Stimulated activated memory B cell treated with anti-CD40 and anti-IgM and Interleukin-4, amounts not matched to agents 10 μg/mL and 1 μg/mL and 100 μg/mL, for 72 hours (primary cell): ENCODE measurements at regions not wholly inside any gene's neighbourhood (a gene's known extent, or its start where the extent isn't known, plus 50 kb on each side); places are given as distances from the start of the nearest gene placed in this dataset.
"Not testable (repeated sequence)": the region's sequence is repeated elsewhere in the genome, so short reads cannot be mapped to it uniquely, and the experiment has no call there.

Experiments used
- ATAC-seq: fragments of 150-1000 bp; cut with Tn5 transposase; 2 replicates; pipeline ENCODE4 v1.10.0; 2021
- H3K27ac Mint-ChIP-seq: one replicate; pipeline ENCODE4 v1.8.0; 2022; ENCODE audit warnings: mild to moderate bottlenecking, mixed read lengths
- H3K27me3 Mint-ChIP-seq: one replicate; pipeline ENCODE4 v1.8.0; 2022; ENCODE audit warnings: mixed read lengths
- H3K36me3 Mint-ChIP-seq: one replicate; pipeline ENCODE4 v1.8.0; 2022; ENCODE audit warnings: mixed read lengths
- H3K4me1 Mint-ChIP-seq: one replicate; pipeline ENCODE4 v1.8.0; 2022; ENCODE audit warnings: mixed read lengths
- H3K4me3 Mint-ChIP-seq: one replicate; pipeline ENCODE4 v1.8.0; 2022; ENCODE audit warnings: mild to moderate bottlenecking, moderate library complexity, mixed read lengths
- H3K9me3 Mint-ChIP-seq: one replicate; pipeline ENCODE4 v1.8.0; 2022; ENCODE audit warnings: mixed read lengths

DNA sequence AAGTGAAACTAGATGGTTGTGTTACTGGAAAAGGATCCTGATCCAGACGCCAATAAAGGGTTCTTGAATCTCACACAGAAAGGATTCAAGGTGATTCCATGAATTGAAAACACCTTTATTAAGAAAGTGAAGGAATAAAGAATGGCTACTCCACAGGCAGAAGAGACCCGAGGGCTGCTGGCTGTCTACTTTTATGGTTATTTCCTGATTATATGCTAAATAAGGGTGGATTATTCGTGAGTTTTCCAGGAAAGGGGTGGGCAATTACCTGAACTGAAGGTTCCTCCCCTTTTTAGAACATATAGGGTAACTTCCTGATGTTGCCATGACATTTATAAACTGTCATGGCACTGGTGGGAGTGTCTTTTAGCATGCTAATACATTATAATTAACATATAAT lies 50.9 kb upstream of the WARS2 start:
- H3K4me1 Mint-ChIP-seq = no peaks in the 10 kb centered on the region
- peaks cover 67% of the 10 kb centered on the region for H3K36me3 Mint-ChIP-seq
- H3K27ac Mint-ChIP-seq = no peak overlapping the region
- ATAC-seq = no peak
- H3K4me3 Mint-ChIP-seq = no peak overlapping the region
- H3K27me3 Mint-ChIP-seq = no peaks in the 10 kb centered on the region
- peaks cover 8% of the 10 kb centered on the region for H3K9me3 Mint-ChIP-seq

DNA sequence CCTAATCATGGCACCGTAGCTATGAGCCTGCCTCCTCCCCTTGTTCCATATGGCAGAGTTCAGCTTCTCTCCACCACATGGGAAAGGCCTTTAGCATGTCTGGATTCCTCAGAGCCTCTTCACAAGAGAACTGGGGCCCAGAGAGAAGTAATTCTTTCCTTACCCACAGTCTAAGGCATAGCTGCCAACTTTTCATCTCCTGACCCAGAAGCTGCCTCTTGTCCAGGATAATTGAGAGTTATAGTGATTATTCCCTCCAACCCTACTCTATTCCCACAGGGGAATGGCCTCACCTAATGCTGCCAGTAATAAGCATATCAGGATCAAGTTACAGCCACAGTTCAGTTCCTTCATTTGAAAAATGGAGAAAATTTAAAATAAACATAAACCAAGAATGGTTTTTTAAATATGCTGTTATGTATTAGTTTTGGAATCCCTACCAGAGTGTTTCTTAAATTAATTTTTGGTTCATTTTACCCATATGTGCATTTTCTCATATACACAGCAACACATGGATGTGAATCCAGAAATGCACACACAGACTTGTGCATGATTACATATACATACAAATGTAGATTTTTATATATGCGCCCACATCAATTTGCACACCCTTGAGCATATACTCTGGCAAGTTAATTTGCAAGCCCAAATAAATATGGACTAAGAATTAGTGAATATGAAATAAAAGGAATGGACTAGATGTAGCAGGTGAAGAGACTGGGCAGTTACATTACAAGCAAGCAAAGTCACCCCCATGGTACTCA lies 63.9 kb upstream of the WARS2 start:
- no peak overlapping the region for H3K27ac Mint-ChIP-seq
- H3K36me3 Mint-ChIP-seq = peaks cover 53% of the 10 kb centered on the region
- no peak for ATAC-seq
- peaks cover 5% of the 10 kb centered on the region for H3K9me3 Mint-ChIP-seq
- no peaks in the 10 kb centered on the region for H3K4me1 Mint-ChIP-seq
- H3K27me3 Mint-ChIP-seq = no peaks in the 10 kb centered on the region
- no peak overlapping the region for H3K4me3 Mint-ChIP-seq

DNA sequence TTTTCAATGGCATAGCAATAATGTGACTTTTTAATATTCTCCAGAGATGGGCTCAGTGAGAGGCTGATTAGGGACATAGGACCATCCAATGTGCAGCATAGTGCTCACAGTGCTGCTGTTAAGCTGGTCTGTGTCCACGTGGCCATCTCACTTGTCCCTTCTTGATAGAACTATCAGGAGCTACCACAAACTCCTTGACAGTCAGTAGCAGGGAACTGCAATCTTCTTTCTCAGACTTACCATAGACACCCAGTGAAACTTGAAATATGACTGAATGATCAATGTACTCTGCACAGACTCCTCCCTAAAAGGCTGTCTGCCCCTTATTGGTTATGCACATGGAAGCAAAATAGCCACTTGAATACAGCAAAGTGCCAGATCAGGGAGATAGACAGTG lies 64.5 kb upstream of the WARS2 start:
- peaks cover 53% of the 10 kb centered on the region for H3K36me3 Mint-ChIP-seq
- H3K4me3 Mint-ChIP-seq = no peak overlapping the region
- no peak for ATAC-seq
- peaks cover 5% of the 10 kb centered on the region for H3K9me3 Mint-ChIP-seq
- H3K27ac Mint-ChIP-seq = no peak overlapping the region
- H3K4me1 Mint-ChIP-seq = no peaks in the 10 kb centered on the region
- no peaks in the 10 kb centered on the region for H3K27me3 Mint-ChIP-seq

DNA sequence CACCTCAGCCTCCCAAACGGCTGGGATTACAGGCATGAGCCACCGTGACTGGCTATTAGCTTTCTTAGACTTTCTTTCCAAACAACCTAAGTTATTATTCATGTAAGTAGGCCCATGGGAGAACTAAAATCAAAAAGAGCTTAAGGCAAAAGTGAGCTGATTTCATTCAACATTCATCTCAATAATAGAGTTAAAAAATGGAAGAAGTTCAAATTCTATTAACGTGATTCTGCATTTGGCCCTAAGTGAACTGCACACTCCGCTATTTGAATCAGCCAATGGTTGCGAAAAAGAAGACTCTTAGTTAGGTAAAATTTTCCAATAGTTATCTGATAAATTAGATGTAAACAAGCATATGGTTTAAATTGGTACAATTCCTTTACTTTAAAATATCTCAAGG lies 68.6 kb upstream of the WARS2 start:
- Mint-ChIP-seq H3K36me3 (peaks cover 42% of the 10 kb centered on the region), H3K4me1 (no peaks in the 10 kb centered on the region), H3K27me3 (no peaks in the 10 kb centered on the region), H3K4me3 (no peak overlapping the region), H3K27ac (no peak overlapping the region), H3K9me3 (no peaks in the 10 kb centered on the region)
- no peak for ATAC-seq

DNA sequence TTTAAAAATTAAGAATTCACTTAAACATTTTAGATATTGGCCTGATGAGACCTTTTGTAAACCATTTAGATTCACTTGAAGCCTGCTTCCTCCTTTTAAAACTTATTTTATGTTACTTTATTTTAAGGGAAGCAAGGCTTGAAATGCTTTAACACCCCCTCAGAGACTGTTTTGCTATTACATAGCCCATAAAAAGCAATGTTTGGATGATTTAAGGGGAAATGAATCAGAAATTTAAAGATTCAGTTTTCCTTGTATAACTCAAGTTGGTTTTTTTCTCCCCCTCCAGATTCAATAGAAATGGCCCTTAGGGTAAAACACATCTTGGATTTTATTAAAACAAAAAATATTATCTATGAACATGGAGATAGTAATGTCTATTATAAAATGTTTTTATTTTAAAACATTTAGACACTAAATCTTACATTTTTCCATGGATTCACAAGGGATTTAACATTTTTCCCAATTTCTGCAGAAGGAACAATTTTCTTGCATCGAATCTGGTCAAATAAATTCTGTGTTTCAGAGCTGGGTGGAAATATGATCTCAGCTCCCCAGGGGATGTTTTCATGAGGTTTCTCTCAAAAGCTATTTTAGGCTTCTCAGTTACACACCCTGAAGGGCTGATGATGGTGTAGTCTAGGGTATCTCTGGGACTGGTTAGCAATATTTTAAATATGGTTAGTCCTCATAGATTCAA lies 69.3 kb upstream of the WARS2 start:
- Mint-ChIP-seq H3K27me3 (no peaks in the 10 kb centered on the region), H3K4me3 (no peak overlapping the region), H3K9me3 (no peaks in the 10 kb centered on the region), H3K27ac (no peak overlapping the region), H3K4me1 (no peaks in the 10 kb centered on the region), H3K36me3 (peaks cover 49% of the 10 kb centered on the region)
- ATAC-seq = no peak

DNA sequence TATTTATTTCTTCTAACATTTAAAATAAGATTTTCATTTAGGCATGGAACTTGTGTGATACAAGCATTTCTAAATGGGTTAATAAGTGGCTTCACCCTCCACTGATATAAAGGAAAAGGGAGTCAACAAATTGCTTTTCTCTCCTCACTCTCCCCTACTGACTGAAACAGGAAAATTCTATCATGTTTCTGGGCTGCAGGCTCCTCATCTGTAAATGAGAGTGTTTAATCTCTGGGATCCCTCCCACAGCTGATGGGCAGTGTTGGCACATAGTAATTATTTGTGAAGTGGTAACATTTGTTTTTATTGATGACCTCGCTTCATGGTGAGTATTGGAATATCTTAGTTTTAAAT lies 69.8 kb upstream of the WARS2 start:
- H3K27ac Mint-ChIP-seq = no peak overlapping the region
- H3K36me3 Mint-ChIP-seq = peaks cover 49% of the 10 kb centered on the region
- no peak overlapping the region for H3K4me3 Mint-ChIP-seq
- H3K9me3 Mint-ChIP-seq = no peaks in the 10 kb centered on the region
- H3K4me1 Mint-ChIP-seq = no peaks in the 10 kb centered on the region
- H3K27me3 Mint-ChIP-seq = no peaks in the 10 kb centered on the region
- no peak for ATAC-seq

DNA sequence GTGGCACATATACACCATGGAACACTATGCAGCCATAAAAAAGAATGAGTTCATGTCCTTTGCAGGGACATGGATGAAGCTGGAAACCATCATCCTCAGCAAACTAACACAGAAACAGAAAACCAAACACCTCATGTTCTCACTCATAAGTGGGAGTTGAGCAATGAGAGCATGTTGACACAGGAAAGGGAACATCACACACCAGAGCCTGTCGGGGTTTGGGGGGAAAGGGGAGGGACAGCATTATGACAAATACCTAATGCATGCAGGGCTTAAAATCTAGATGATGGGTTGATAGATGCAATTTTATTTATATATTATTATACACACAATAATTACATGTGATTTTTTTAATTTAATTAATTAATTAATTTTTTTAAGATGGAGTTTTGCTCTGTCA lies 72.8 kb upstream of the WARS2 start:
- not testable (repeated sequence) for H3K4me3 Mint-ChIP-seq, ATAC-seq, H3K27me3 Mint-ChIP-seq, H3K4me1 Mint-ChIP-seq, H3K27ac Mint-ChIP-seq, H3K9me3 Mint-ChIP-seq
- peaks cover 58% of the 10 kb centered on the region for H3K36me3 Mint-ChIP-seq

DNA sequence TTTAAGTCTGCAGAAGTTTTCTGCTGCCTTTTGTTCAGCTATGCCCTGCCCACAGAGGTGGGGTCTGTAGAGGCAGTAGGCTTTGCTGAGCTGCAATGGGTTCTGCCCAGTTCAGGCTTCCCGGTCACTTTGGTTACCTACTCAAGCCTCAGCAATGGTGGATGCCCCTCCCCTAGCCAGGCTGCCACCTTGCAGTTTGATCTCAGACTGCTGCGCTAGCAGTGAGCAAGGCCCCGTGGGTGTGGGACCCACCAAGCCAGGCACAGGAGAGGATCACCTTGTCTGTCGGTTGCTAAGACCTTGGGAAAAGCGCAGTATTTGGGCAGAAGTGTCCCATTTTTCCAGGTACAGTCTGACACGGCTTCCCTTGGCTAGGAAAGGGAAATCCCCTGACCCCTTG lies 74.5 kb upstream of the WARS2 start:
- not testable (repeated sequence) for H3K27me3 Mint-ChIP-seq, H3K4me3 Mint-ChIP-seq, ATAC-seq, H3K27ac Mint-ChIP-seq, H3K4me1 Mint-ChIP-seq, H3K9me3 Mint-ChIP-seq
- peaks cover 70% of the 10 kb centered on the region for H3K36me3 Mint-ChIP-seq

DNA sequence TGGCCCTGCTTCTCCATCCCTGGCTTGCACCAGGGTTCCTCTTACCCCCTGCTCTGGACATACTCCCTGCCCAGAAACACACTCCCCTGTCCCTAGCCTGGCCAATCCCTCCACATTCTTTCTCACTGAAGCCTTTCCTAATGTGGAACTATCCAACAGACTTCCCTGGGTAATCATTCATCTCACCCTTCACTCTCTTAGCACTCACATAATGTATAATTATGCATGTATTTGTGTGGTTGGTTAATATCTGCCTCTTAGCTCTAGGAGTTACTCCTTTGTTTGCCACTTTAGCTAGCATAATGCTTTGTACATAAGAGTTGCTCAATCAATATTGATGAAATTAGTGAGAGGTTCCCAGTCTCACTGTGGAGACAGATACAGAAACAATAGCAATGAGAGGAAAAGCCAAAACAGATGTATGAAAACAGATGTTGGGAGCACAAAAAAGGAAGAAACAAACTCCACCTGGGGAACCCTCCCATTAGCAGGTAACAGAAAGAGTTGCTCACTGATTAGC lies 76.9 kb upstream of the WARS2 start:
- no peaks in the 10 kb centered on the region for H3K27me3 Mint-ChIP-seq
- H3K36me3 Mint-ChIP-seq = peaks cover 58% of the 10 kb centered on the region
- H3K9me3 Mint-ChIP-seq = no peaks in the 10 kb centered on the region
- H3K27ac Mint-ChIP-seq = no peak overlapping the region
- no peak for ATAC-seq
- peaks cover 4% of the 10 kb centered on the region for H3K4me1 Mint-ChIP-seq
- no peak overlapping the region for H3K4me3 Mint-ChIP-seq

DNA sequence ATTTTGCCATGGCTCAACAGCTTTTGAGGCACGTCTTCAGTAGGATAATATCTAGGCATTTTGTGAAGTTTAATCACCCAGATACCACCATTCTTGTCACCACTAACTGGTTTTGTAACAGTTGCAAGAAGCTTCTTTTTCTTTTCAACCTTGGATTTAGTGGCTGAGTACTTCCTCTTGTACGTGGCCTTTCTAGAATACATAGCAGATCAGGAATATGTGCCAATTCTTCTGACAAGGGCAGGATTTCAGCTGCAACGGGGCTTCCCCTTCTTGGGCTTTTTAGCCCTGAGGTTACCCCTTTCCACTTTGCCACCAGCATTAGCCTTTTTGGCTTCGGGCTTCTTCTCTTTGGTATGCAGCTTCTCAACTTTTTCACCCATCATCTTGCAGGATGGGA lies 79.3 kb upstream of the WARS2 start:
- Mint-ChIP-seq H3K4me1 (peaks cover 6% of the 10 kb centered on the region), H3K4me3 (no peak overlapping the region), H3K9me3 (no peaks in the 10 kb centered on the region), H3K27me3 (no peaks in the 10 kb centered on the region), H3K27ac (no peak overlapping the region), H3K36me3 (peaks cover 55% of the 10 kb centered on the region)
- no peak for ATAC-seq

DNA sequence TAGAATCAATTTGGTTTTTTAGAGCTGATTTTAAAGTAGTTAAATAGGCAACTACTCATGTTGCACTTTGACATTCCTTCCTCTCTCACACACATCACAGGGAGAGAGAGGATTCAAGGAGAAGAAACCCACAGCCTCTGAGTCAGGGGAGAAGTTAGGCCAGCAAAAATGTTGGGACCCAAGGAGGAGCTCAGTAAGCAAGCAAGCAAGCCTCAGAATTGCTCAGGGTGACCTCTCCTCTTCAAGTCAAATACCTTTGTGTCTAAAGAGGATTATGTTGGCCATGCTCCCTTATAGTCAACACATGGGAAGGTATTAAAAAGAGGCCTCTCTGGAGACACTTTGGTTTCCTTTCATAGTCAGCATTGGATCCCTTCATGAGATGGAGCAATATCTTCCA lies 80.5 kb upstream of the WARS2 start:
- no peaks in the 10 kb centered on the region for H3K9me3 Mint-ChIP-seq
- ATAC-seq = no peak
- H3K27me3 Mint-ChIP-seq = no peaks in the 10 kb centered on the region
- H3K27ac Mint-ChIP-seq = no peak overlapping the region
- peaks cover 6% of the 10 kb centered on the region for H3K4me1 Mint-ChIP-seq
- H3K36me3 Mint-ChIP-seq = peaks cover 50% of the 10 kb centered on the region
- no peak overlapping the region for H3K4me3 Mint-ChIP-seq

DNA sequence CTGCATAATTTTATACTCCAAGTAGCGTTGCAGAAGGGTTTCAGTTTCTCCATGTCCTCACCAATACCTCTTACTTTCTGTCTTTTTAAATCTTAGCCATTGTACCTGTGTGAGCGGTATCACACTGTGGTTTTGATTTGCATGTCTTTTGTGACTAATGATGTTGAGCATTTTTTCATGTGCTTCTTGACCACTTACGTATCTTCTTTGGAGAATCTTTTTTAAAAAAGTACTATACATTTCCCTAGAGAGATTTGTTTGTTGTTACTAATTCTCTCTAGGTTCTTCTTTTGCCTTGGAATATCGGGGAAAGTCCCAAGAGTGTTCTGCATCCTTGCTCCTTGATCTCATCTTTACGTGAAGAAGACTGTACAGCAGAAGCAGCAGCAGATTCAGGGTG lies 81.8 kb upstream of the WARS2 start:
- Mint-ChIP-seq H3K9me3 (no peaks in the 10 kb centered on the region), H3K27ac (no peak overlapping the region), H3K27me3 (no peaks in the 10 kb centered on the region), H3K4me3 (no peak overlapping the region), H3K36me3 (peaks cover 40% of the 10 kb centered on the region), H3K4me1 (peaks cover 6% of the 10 kb centered on the region)
- ATAC-seq = no peak

DNA sequence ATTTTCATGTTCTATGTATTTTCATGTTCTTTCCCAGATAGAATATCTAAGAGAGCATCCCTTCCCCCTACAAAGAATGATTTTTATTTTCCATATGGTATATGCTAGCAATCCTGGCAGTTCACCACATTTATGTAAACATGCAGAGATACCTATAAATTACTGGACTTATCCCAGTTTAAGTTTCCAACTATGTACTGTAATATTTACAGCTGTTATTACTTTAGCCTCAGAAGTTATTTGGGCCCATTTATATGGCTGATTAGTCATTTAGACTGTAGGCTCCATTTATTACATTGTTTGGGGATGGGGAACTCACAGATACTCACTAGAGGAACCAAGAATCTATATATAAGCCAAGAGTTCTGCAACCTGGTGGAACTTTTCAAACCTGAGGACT lies 84.8 kb upstream of the WARS2 start:
- Mint-ChIP-seq H3K4me1 (peaks cover 6% of the 10 kb centered on the region), H3K27ac (no peak overlapping the region), H3K9me3 (no peaks in the 10 kb centered on the region), H3K36me3 (peaks cover 33% of the 10 kb centered on the region), H3K4me3 (no peak overlapping the region), H3K27me3 (no peaks in the 10 kb centered on the region)
- no peak for ATAC-seq

DNA sequence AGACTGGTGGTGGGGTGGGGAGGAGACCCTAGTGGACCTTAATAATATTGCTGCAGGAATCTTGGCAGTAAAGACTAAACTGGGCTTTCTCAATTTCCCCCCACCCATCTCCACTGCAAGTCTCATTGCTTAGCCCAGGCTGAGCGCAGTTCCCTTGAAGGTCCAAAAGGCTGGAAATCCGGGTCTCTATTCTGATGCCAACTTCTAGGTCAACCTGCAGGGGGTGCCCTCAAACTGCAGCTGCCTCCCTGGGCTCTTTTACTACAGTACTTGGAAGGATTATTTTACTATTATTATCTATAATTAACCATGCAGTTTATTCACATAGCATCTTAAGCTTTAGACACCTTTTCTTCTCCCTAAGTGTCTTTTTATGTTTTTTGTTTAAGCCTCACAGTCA lies 85.4 kb upstream of the WARS2 start:
- Mint-ChIP-seq H3K27me3 (no peaks in the 10 kb centered on the region), H3K36me3 (peaks cover 33% of the 10 kb centered on the region), H3K9me3 (no peaks in the 10 kb centered on the region), H3K4me3 (no peak overlapping the region), H3K27ac (no peak overlapping the region), H3K4me1 (peaks cover 6% of the 10 kb centered on the region)
- ATAC-seq = no peak

DNA sequence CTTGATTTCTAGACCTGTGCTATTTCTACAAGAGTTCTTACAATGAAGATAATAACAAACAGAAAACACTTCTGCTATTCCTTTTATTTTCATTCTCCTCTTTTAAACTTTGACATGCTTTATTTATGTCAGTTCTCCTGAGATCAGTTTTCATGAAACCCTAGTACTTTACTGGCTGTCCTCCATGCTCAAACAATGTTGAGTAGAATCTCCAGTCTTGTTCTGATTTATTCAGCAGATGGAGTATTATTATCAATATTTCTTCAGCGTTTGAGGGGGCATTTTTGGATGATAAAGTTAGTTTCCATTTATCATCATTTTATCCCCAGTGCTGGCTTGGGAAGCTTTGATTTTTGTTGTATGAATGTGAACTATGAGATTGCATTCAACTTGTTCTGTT lies 85.9 kb upstream of the WARS2 start:
- H3K4me3 Mint-ChIP-seq = no peak overlapping the region
- peaks cover 6% of the 10 kb centered on the region for H3K4me1 Mint-ChIP-seq
- no peaks in the 10 kb centered on the region for H3K9me3 Mint-ChIP-seq
- H3K27me3 Mint-ChIP-seq = no peaks in the 10 kb centered on the region
- H3K36me3 Mint-ChIP-seq = peaks cover 34% of the 10 kb centered on the region
- H3K27ac Mint-ChIP-seq = no peak overlapping the region
- no peak for ATAC-seq

DNA sequence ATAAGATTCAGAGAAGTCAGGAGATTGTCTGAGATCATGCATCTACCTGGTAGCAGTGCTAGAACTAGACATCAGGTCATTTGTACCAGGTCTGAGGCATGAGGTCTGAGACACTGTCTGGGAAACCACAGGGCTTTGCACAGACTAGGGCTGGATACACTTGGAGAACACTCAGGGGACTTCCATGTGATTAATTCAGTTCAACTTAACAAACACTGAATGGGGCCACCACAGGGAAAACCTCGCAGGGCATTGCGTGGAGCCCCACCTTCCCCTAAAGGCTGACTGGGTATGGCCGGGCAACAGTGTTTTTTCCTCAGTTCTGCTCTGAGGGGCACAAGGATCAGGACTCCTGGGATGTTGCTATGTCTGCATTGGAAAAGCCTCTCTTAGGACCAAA lies 86.5 kb upstream of the WARS2 start:
- no peaks in the 10 kb centered on the region for H3K9me3 Mint-ChIP-seq
- H3K27me3 Mint-ChIP-seq = no peaks in the 10 kb centered on the region
- H3K27ac Mint-ChIP-seq = no peak overlapping the region
- ATAC-seq = no peak
- no peak overlapping the region for H3K4me3 Mint-ChIP-seq
- peaks cover 40% of the 10 kb centered on the region for H3K36me3 Mint-ChIP-seq
- H3K4me1 Mint-ChIP-seq = peaks cover 6% of the 10 kb centered on the region
